Retinal pigment epithelial cell (primary cell): ENCODE measurements at regions not wholly inside any gene's neighbourhood (a gene's known extent, or its start where the extent isn't known, plus 50 kb on each side); places are given as distances from the start of the nearest gene placed in this dataset.

ENCODE experiments used
- DNase-seq: peaks from one replicate; pipeline ENCODE4 v3.0.0-alpha.2; 2010; ENCODE audit warnings: low read depth
- H3K4me3 ChIP-seq: 2 replicates; pipeline ENCODE4 v1.5.1; 2011; ENCODE audit warnings: mild to moderate bottlenecking, low read length, control low read depth, moderate library complexity
- TF ChIP-seq, protein P1 (sequence below): conservative IDR thresholded peaks from 2 replicates; pipeline ENCODE4 v1.5.1; 2011; ENCODE audit warnings: low read depth, low read length, control low read depth, inconsistent platforms

- no peak for DNase-seq
Observed at GRCh38 chr11:15539645-15540044, 424.9 kb downstream of the INSC start.

DNA sequence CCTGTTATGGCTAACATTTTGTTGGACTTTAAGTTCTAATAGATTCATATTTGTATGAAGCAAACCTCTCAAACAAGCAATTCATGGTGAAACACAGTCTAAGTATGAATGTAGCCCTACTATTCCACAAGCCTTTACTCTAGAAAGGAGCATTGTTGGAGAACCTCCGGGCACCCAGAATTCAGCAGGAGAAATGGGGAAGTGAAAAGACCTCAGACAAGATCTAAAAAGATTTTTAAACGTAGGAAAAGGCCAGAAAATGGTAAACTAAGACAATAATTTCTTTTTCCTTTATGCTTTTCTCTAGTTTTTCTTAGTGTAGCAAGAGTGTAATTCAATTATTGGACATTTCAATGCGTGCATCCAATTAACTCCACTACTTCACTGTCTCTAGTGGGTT is 426.4 kb downstream of the INSC start:
- TF ChIP-seq, protein P1, sequence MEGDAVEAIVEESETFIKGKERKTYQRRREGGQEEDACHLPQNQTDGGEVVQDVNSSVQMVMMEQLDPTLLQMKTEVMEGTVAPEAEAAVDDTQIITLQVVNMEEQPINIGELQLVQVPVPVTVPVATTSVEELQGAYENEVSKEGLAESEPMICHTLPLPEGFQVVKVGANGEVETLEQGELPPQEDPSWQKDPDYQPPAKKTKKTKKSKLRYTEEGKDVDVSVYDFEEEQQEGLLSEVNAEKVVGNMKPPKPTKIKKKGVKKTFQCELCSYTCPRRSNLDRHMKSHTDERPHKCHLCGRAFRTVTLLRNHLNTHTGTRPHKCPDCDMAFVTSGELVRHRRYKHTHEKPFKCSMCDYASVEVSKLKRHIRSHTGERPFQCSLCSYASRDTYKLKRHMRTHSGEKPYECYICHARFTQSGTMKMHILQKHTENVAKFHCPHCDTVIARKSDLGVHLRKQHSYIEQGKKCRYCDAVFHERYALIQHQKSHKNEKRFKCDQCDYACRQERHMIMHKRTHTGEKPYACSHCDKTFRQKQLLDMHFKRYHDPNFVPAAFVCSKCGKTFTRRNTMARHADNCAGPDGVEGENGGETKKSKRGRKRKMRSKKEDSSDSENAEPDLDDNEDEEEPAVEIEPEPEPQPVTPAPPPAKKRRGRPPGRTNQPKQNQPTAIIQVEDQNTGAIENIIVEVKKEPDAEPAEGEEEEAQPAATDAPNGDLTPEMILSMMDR, result no peak
- DNase-seq, result no peak
- no peak overlapping the region for H3K4me3 ChIP-seq

More at GRCh38 chr11:15539645-15540044, 424.9 kb downstream of the INSC start:
- TF ChIP-seq, protein P1, result no peak
- H3K4me3 ChIP-seq, result no peak overlapping the region

DNA sequence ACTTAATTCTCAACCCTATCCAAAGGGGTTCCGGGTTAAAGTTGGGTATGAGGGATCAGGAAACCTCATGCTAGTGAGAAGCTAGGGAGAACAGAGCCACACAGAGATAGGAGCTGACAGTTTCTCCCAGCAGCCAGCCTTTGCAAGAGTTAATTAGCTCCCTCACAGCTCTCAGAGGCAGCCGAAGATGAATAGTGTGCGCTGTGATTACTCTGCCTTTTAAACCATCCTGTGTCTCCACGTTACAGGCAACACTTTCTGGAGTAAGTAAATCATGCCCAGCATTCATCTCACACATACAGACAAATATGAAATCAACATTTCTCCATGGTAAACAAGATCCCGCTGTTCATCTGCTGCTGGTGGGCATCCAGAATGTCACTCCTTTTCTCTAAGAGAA is 429.6 kb downstream of the INSC start:
- no peak overlapping the region for H3K4me3 ChIP-seq
- no peak for DNase-seq
- TF ChIP-seq, protein P1, result no peak

- H3K4me3 ChIP-seq, result no peak overlapping the region
- no peak for DNase-seq
- TF ChIP-seq, protein P1, result no peak
Observed at GRCh38 chr11:15547685-15548084, 433.0 kb downstream of the INSC start.

GRCh38 chr11:15551901-15552851 is 437.5 kb downstream of the INSC start:
- TF ChIP-seq, protein P1, result no peak
- no peak overlapping the region for H3K4me3 ChIP-seq
- DNase-seq, result no peak

- no peak overlapping the region for H3K4me3 ChIP-seq
- TF ChIP-seq, protein P1, result no peak
- DNase-seq, result no peak
Observed at GRCh38 chr11:15555161-15555560, 440.4 kb downstream of the INSC start.
